ENCODE measurements at regions not wholly inside any gene's neighbourhood (a gene's known extent, or its start where the extent isn't known, plus 50 kb on each side); places are given as distances from the start of the nearest gene placed in this dataset.

- Histone ChIP-seq H2AFZ (ENCODE audit: low read depth) (no peak overlapping the region), H3K9me2 (no peaks in the 10 kb centered on the region), H3K4me1 (ENCODE audit: control insufficient read depth in 1 of 2, insufficient read depth in 2 of 2, low read depth in 1 of 2, low read length in 1 of 2) (peaks cover 0 to 4% of the 10 kb centered on the region in 2 experiments; a peak in 2 of 4 replicates), H3K9ac (no peak overlapping the region), H3K79me2 (ENCODE audit: insufficient read depth) (no peaks in the 10 kb centered on the region), H3F3A (replicated peaks; ENCODE audit: insufficient read depth) (no peaks in the 10 kb centered on the region), H3K36me3 (replicated peaks in 1 of 2; ENCODE audit: control insufficient read depth in 1 of 2, insufficient read depth in 2 of 2, low read length in 1 of 2) (no peaks in the 10 kb centered on the region), H3K27me3 (ENCODE audit: insufficient read depth) (no peaks in the 10 kb centered on the region), H3K9me3 (no peaks in the 10 kb centered on the region), H4K20me1 (ENCODE audit: insufficient read depth) (no peaks in the 10 kb centered on the region), H3K4me3 (ENCODE audit: low read depth in 2 of 2, low read length in 1 of 2) (no peak overlapping the region), H3K27ac (ENCODE audit: low read depth in 2 of 2, low read length in 1 of 2) (no peak overlapping the region), H3K4me2 (no peak overlapping the region)
- CTCF ChIA-PET: interaction anchor here (0.9 to 1.7 kb wide), 2 partner anchors 9 to 27 kb away, joined by 3 to 4 read pairs; no protein-coding TSS in a partner anchor
- TF ChIP-seq, protein P1, sequence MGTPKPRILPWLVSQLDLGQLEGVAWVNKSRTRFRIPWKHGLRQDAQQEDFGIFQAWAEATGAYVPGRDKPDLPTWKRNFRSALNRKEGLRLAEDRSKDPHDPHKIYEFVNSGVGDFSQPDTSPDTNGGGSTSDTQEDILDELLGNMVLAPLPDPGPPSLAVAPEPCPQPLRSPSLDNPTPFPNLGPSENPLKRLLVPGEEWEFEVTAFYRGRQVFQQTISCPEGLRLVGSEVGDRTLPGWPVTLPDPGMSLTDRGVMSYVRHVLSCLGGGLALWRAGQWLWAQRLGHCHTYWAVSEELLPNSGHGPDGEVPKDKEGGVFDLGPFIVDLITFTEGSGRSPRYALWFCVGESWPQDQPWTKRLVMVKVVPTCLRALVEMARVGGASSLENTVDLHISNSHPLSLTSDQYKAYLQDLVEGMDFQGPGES (IDR thresholded peaks at IDR 0.05; ENCODE audit: low read depth, low read length): no peak
- WGBS (ENCODE audit: low lambda C conversion rate): 68% methylated on average over 4 of the region's 4 CpGs
- POLR2A ChIA-PET: no interaction called here
- no peak for DNase-seq
Observed at GRCh38 chr12:115079760-115080159, 395.8 kb upstream of the TBX3 start.

GRCh38 chr12:115078990-115079389 lies 395.0 kb upstream of the TBX3 start:
- H4K20me1 ChIP-seq (ENCODE audit: insufficient read depth): no peaks in the 10 kb centered on the region
- no peak overlapping the region for H3K27ac ChIP-seq (ENCODE audit: low read depth in 2 of 2, low read length in 1 of 2)
- DNase-seq: no peak
- no peaks in the 10 kb centered on the region for H3K4me1 ChIP-seq (ENCODE audit: control insufficient read depth in 1 of 2, insufficient read depth in 2 of 2, low read depth in 1 of 2, low read length in 1 of 2)
- no peaks in the 10 kb centered on the region for H3K9me3 ChIP-seq
- no peaks in the 10 kb centered on the region for H3F3A ChIP-seq (replicated peaks; ENCODE audit: insufficient read depth)
- TF ChIP-seq ELF1 (IDR thresholded peaks at IDR 0.05) (no peak), TCF12 (IDR thresholded peaks at IDR 0.05) (no peak), POLR2AphosphoS5 (IDR thresholded peaks at IDR 0.05; ENCODE audit: low read depth, low read length) (no peak), NRF1 (IDR thresholded peaks at IDR 0.05; ENCODE audit: low read depth, low read length) (no peak), MEF2A (IDR thresholded peaks at IDR 0.05; ENCODE audit: borderline replicate concordance, low read depth) (no peak), FOSL2 (IDR thresholded peaks at IDR 0.05; ENCODE audit: borderline replicate concordance, low read depth) (no peak), YY1 (IDR thresholded peaks at IDR 0.05; ENCODE audit: low read depth) (no peak), FOXM1 (IDR thresholded peaks at IDR 0.05; ENCODE audit: low read depth) (no peak), NFIC (IDR thresholded peaks at IDR 0.05; ENCODE audit: borderline replicate concordance) (no peak), CHD2 (IDR thresholded peaks at IDR 0.05; ENCODE audit: low read length, partially characterized antibody) (no peak), RCOR1 (IDR thresholded peaks at IDR 0.05; ENCODE audit: low read length) (no peak), TEAD4 (IDR thresholded peaks at IDR 0.05; ENCODE audit: borderline replicate concordance, insufficient read depth) (no peak), EP300 (IDR thresholded peaks at IDR 0.05; ENCODE audit: borderline replicate concordance in 1 of 2, low read depth in 1 of 2, low read length in 1 of 2) (no peak), JUND (IDR thresholded peaks at IDR 0.05) (no peak)
- TF ChIP-seq, protein P2, sequence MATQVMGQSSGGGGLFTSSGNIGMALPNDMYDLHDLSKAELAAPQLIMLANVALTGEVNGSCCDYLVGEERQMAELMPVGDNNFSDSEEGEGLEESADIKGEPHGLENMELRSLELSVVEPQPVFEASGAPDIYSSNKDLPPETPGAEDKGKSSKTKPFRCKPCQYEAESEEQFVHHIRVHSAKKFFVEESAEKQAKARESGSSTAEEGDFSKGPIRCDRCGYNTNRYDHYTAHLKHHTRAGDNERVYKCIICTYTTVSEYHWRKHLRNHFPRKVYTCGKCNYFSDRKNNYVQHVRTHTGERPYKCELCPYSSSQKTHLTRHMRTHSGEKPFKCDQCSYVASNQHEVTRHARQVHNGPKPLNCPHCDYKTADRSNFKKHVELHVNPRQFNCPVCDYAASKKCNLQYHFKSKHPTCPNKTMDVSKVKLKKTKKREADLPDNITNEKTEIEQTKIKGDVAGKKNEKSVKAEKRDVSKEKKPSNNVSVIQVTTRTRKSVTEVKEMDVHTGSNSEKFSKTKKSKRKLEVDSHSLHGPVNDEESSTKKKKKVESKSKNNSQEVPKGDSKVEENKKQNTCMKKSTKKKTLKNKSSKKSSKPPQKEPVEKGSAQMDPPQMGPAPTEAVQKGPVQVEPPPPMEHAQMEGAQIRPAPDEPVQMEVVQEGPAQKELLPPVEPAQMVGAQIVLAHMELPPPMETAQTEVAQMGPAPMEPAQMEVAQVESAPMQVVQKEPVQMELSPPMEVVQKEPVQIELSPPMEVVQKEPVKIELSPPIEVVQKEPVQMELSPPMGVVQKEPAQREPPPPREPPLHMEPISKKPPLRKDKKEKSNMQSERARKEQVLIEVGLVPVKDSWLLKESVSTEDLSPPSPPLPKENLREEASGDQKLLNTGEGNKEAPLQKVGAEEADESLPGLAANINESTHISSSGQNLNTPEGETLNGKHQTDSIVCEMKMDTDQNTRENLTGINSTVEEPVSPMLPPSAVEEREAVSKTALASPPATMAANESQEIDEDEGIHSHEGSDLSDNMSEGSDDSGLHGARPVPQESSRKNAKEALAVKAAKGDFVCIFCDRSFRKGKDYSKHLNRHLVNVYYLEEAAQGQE (IDR thresholded peaks at IDR 0.05; ENCODE audit: low read depth, low read length): no peak
- no peaks in the 10 kb centered on the region for H3K27me3 ChIP-seq (ENCODE audit: insufficient read depth)
- H3K9me2 ChIP-seq: no peaks in the 10 kb centered on the region
- H3K9ac ChIP-seq: no peak overlapping the region
- no peaks in the 10 kb centered on the region for H3K79me2 ChIP-seq (ENCODE audit: insufficient read depth)
- no peak overlapping the region for H3K4me2 ChIP-seq
- H2AFZ ChIP-seq (ENCODE audit: low read depth): no peak overlapping the region
- POLR2A ChIA-PET: no interaction called here
- CTCF ChIA-PET: no interaction called here
- 72% methylated on average over 4 of the region's 6 CpGs for WGBS (ENCODE audit: low lambda C conversion rate)
- H3K36me3 ChIP-seq (replicated peaks in 1 of 2; ENCODE audit: control insufficient read depth in 1 of 2, insufficient read depth in 2 of 2, low read length in 1 of 2): no peaks in the 10 kb centered on the region
- no peak overlapping the region for H3K4me3 ChIP-seq (ENCODE audit: low read depth in 2 of 2, low read length in 1 of 2)

All from SK-N-SH (cell line).